HG03025 (cell line): ENCODE measurements at regions not wholly inside any gene's neighbourhood (a gene's known extent, or its start where the extent isn't known, plus 50 kb on each side); places are given as distances from the start of the nearest gene placed in this dataset.

Experiments used
- ATAC-seq: cut with Tn5 transposase; IDR thresholded peaks from one replicate; pipeline ENCODE4 v1.9.1; 2021; ENCODE audit warnings: mild to moderate bottlenecking, moderate library complexity; ENCODE audit not compliant: unreplicated experiment, low FRiP score

DNA sequence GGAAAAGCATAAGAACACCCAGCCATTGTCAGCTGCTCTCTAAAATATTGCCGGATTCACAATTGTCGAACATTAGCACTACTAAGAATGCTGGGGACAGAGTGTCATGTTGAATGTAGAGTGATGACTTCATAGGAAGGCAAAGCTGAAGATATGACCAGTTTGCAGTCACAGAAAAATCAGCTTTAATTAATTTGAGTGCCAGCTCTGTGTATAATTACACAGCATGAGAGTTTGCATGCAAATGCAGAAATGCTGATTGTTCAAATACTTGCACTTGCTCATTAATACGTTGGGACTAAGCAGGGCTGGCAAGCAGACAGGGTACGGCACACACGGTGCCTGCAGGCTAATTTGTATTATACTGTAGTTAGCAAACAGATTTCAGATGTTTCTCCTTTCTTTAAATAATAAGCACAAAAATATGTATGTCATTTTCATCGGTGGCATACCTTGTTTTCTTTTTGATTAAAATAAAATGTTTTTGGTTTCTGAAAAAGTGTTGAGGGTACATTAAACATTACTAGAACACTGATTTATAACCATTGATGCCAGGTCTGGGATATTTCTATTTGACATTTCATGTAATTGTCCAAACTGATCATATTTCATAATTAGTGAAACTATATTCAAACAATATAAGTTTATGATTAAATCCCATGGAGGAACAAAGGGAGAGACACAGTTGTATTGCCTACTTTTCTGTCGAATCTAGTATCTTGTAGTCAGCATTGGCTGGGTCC, 99.8 kb upstream of the ADGRL2 start:
- ATAC-seq: no peak

DNA sequence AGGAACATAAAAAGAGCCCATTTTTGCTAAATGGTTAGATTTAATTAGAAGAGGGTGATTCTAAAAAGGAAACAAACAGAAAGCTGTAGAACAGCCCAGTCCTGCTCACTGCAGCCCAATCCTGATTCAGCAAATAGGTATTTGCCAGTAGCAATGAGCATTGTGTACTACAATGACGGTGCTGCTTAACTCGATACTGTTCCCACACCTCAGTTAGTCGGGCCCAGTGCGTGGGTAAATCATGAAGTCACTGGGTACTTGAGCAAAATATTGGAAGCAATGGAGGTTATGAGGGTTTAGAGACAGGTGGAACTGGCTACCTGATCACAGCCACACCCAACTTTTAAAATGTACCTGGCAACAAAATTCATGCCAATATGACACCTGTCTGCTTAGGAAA, 101.5 kb upstream of the ADGRL2 start:
- no peak for ATAC-seq

- no peak for ATAC-seq
Observed at GRCh38 chr1:81695741-81696140, 105.0 kb upstream of the ADGRL2 start.

- ATAC-seq: no peak
Observed at GRCh38 chr1:81693316-81693715, 107.4 kb upstream of the ADGRL2 start.

GRCh38 chr1:81690676-81691453, 109.9 kb upstream of the ADGRL2 start:
- no peak for ATAC-seq

- ATAC-seq: no peak
Observed at GRCh38 chr1:81689531-81689941, 111.2 kb upstream of the ADGRL2 start.

- no peak for ATAC-seq
Observed at GRCh38 chr1:81682490-81682889, 118.2 kb upstream of the ADGRL2 start.

GRCh38 chr1:81681601-81682266, 119.0 kb upstream of the ADGRL2 start:
- ATAC-seq: no peak

DNA sequence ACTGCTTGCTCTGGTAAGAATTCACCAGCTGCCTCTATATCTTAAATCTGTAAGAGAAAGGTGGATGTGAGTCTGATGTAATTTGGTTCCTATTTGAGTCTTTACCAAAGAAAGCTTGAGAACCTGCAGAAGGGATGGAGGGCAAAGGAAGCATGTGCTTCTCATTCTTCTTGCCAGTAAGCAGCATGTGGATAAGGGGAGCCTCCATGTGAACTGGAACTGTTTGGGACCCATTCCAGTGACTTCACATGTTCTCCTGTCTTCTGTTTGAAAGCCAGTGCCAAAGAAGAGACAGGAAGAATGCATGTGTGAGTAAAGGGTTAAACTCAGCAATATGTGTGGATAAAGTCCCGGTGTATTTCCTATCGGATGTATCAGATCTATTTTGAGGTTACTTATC, 119.6 kb upstream of the ADGRL2 start:
- no peak for ATAC-seq

GRCh38 chr1:81679942-81680341, 120.8 kb upstream of the ADGRL2 start:
- ATAC-seq: no peak

DNA sequence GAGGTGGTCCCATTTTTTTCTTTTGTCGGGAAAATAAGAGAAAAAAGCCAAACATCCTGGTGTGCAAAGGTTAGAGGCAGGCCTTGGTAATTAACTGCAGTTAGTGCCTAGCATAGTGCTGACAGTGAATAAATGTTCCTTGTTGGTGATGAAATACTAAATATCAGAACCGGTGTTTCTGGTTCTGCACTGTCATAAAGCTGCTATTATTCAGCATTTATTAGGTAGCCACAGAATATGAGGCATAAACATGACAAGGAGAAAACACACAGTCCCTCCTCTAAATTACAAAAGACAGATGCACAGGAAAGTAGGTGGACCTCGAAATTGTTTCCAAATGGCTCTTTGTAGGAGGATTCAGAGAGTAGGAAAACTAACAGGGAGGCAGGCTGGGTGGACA, 122.0 kb upstream of the ADGRL2 start:
- no peak for ATAC-seq

DNA sequence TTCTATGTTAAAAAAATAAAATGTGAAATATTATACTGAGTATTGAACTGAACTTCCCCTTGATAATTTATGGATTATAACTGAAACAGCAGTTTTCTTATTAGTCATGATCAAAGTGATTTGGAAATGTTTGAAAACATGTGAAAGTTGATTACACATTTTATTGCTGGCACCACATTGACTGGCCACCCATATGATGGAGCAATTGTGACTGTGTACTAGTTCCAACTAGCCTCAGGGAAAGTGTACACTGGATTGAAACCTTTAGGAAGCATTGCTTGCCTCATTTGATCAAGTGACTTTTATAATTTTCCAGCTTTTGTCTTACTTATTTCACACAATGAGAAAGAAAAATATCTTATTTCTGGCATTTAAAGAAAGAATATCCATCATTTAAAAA, 128.0 kb upstream of the ADGRL2 start:
- no peak for ATAC-seq

- no peak for ATAC-seq
Observed at GRCh38 chr1:81671038-81671437, 129.7 kb upstream of the ADGRL2 start.

GRCh38 chr1:81670286-81670685, 130.4 kb upstream of the ADGRL2 start:
- ATAC-seq: no peak

- ATAC-seq: no peak
Observed at GRCh38 chr1:81666586-81666985, 134.1 kb upstream of the ADGRL2 start.

GRCh38 chr1:81664341-81664740, 136.4 kb upstream of the ADGRL2 start:
- no peak for ATAC-seq

- no peak for ATAC-seq
Observed at GRCh38 chr1:81662913-81663526, 137.7 kb upstream of the ADGRL2 start.

DNA sequence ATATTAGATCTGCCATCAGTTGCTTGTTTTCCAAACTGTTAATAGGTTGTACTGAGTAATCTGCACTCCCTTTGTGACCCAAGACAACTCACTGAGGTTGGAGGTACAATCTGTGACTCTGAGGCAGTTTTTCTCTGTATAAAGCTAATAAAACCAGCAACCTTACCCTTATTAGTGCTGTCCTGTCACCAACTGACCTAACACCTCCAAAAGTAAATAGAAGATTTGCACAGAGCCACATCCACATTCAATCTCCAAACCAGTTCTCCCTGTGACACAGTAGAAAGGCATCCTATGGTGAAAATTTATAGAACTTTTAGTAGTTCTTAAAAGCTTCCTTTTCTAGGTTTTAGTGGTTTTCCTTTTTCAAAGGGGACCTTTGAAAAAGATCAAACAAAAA, 140.4 kb upstream of the ADGRL2 start:
- ATAC-seq: no peak

DNA sequence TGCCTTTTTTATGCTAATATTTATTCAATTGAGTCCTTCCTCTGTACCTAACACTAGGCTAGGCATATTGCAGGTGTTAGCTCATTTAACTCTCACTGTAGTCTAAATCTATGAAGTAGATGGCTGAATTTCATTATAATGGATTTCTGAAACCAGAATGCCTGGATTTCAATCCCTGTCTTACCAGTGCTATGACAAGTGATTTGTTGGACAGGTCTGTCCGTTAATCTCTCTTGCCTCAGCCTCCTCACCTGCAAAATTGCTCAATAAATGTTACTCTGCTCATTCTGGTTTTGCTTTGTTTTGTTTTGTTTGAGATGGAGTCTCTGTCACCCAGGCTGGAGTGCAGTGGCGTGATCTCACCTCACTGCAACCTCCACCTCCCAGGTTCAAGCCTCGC, 146.1 kb upstream of the ADGRL2 start:
- ATAC-seq: no peak

GRCh38 chr1:81654147-81654546, 146.6 kb upstream of the ADGRL2 start:
- ATAC-seq: no peak

DNA sequence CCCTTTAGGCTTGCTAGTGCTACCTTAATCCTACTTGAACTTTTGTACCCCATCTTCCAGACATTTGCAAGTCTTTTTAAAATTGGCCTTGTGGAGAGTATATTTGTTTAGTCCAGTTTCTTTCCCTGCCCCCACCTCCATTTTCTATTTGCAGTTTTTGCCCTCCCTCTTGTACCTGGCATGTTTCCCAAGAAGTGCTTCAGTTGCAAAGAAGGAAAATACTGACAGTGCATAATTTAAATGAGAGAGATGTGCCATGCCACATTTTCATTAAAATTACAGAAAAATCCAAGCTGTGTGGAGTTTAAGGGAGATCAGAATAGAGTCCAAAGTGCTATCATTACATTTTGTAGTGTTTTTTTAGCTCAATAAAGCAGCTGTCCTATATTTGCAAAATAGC, 150.0 kb upstream of the ADGRL2 start:
- ATAC-seq: no peak
